CD4-positive, alpha-beta T cell treated with Interleukin-1 beta for 1 hour (primary cell): ENCODE measurements at regions not wholly inside any gene's neighbourhood (a gene's known extent, or its start where the extent isn't known, plus 50 kb on each side); places are given as distances from the start of the nearest gene placed in this dataset.

Source experiments
- DNase-seq, 2 donors: peaks; one replicate each; pipeline ENCODE4 v3.0.0-alpha.2; 2020 to 2022

- DNase-seq, result no peak
Measured at GRCh38 chr5:6926491-6927038, 213.3 kb downstream of the TENT4A start.

- no peak for DNase-seq
Measured at GRCh38 chr5:6936031-6936430, 222.8 kb downstream of the TENT4A start.

- no peak for DNase-seq
Measured at GRCh38 chr5:6937677-6938076, 224.4 kb downstream of the TENT4A start.

GRCh38 chr5:6941631-6942030 lies 228.4 kb downstream of the TENT4A start:
- DNase-seq, result no peak

- DNase-seq, result no peak
Measured at GRCh38 chr5:6943197-6944112, 230.2 kb downstream of the TENT4A start.

GRCh38 chr5:6948562-6948961 lies 235.3 kb downstream of the TENT4A start:
- DNase-seq, result no peak

GRCh38 chr5:6949230-6949629 lies 236.0 kb downstream of the TENT4A start:
- DNase-seq, result no peak

- DNase-seq, result no peak
Measured at GRCh38 chr5:6950250-6950649, 237.0 kb downstream of the TENT4A start.

GRCh38 chr5:6950860-6951259 lies 237.6 kb downstream of the TENT4A start:
- DNase-seq, result no peak

- no peak for DNase-seq
Measured at GRCh38 chr5:6961123-6961522, 247.9 kb downstream of the TENT4A start.

- DNase-seq, result no peak
Measured at GRCh38 chr5:6961837-6962635, 248.8 kb downstream of the TENT4A start.

GRCh38 chr5:6976971-6977370 lies 263.7 kb downstream of the TENT4A start:
- DNase-seq, result no peak

- no peak for DNase-seq
Measured at GRCh38 chr5:6979061-6979460, 265.8 kb downstream of the TENT4A start.

GRCh38 chr5:6989230-6989629 lies 276.0 kb downstream of the TENT4A start:
- DNase-seq, result no peak

- no peak for DNase-seq
Measured at GRCh38 chr5:6994097-6994496, 280.9 kb downstream of the TENT4A start.

- no peak for DNase-seq
Measured at GRCh38 chr5:6995115-6995514, 281.9 kb downstream of the TENT4A start.

- no peak for DNase-seq
Measured at GRCh38 chr5:7000310-7000709, 287.1 kb downstream of the TENT4A start.

GRCh38 chr5:7010591-7010990 lies 297.4 kb downstream of the TENT4A start:
- no peak for DNase-seq

GRCh38 chr5:7012057-7012456 lies 298.8 kb downstream of the TENT4A start:
- no peak for DNase-seq

GRCh38 chr5:7014611-7015010 lies 301.4 kb downstream of the TENT4A start:
- no peak for DNase-seq

GRCh38 chr5:7015586-7016256 lies 302.5 kb downstream of the TENT4A start:
- no peak for DNase-seq

- DNase-seq, result no peak
Measured at GRCh38 chr5:7016999-7017747, 303.9 kb downstream of the TENT4A start.
